ENCODE measurements at regions not wholly inside any gene's neighbourhood (a gene's known extent, or its start where the extent isn't known, plus 50 kb on each side); places are given as distances from the start of the nearest gene placed in this dataset.
"Not testable (repeated sequence)": the region's sequence is repeated elsewhere in the genome, so short reads cannot be mapped to it uniquely, and the experiment has no call there.

DNA sequence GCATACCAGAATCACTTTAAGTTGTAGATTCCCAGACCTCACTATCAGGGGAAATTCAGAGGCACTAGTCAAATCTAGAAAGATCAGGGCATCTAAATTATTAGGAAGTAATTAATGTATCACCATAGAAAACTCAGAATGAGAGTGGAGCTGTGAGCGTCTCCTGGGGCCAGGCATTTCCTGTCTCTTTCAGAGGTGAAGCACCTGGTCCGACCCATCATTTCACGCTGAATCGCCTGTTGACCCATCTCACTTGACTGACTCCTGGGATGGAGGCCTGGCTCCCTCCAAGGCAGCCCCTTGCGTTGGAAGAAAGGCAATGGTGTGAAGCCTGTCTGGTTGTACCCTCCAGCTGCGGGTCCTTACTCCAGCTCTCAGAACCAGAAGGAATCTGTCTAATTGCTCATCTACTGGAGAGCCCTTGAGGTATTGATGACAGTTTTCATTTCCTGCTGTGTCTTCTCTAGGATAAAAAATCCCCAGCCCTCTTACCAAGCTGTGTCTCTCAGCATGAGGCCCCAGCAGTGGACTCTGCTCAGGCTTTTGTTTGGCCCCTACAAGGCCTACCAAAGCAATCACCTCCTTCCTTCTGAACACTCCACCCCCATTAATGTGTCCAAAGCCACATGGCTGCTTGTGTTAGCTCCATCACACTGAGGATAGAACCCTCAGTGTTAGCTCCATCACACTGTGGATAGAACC, 93.2 kb upstream of the SYT13 start:
- WGBS (ENCODE audit: insufficient coverage): 100% methylated on average over 1 of the region's 6 CpGs
- no peaks in the 10 kb centered on the region for H3K9me3 ChIP-seq (ENCODE audit: control insufficient read depth, insufficient read depth, low read length)
- H3K27me3 ChIP-seq (ENCODE audit: control insufficient read depth, insufficient read depth, low read length): no peaks in the 10 kb centered on the region
- no peak for DNase-seq (ENCODE audit: low read depth in 4 of 6, low spot score in 6 of 6)
- peaks cover 11% of the 10 kb centered on the region for H3K4me1 ChIP-seq (ENCODE audit: control insufficient read depth, insufficient read depth, low read length)
- no peaks in the 10 kb centered on the region for H3K36me3 ChIP-seq (ENCODE audit: control insufficient read depth, insufficient read depth, low read length)
- H3K4me3 ChIP-seq (ENCODE audit: low read depth, low read length): no peak overlapping the region
- no peak overlapping the region for H3K27ac ChIP-seq (ENCODE audit: low read depth, low read length)

- H3K27me3 ChIP-seq (ENCODE audit: control insufficient read depth, insufficient read depth, low read length): no peaks in the 10 kb centered on the region
- no peak for DNase-seq (ENCODE audit: low read depth in 4 of 6, low spot score in 6 of 6)
- H3K4me3 ChIP-seq (ENCODE audit: low read depth, low read length): no peak overlapping the region
- no peaks in the 10 kb centered on the region for H3K9me3 ChIP-seq (ENCODE audit: control insufficient read depth, insufficient read depth, low read length)
- no peaks in the 10 kb centered on the region for H3K36me3 ChIP-seq (ENCODE audit: control insufficient read depth, insufficient read depth, low read length)
- peaks cover 5% of the 10 kb centered on the region for H3K4me1 ChIP-seq (ENCODE audit: control insufficient read depth, insufficient read depth, low read length)
- no peak overlapping the region for H3K27ac ChIP-seq (ENCODE audit: low read depth, low read length)
- WGBS (ENCODE audit: insufficient coverage): 92% methylated on average over 6 of the region's 6 CpGs
These were observed 92.4 kb upstream of the SYT13 start for GRCh38 chr11:45378516-45378915.

DNA sequence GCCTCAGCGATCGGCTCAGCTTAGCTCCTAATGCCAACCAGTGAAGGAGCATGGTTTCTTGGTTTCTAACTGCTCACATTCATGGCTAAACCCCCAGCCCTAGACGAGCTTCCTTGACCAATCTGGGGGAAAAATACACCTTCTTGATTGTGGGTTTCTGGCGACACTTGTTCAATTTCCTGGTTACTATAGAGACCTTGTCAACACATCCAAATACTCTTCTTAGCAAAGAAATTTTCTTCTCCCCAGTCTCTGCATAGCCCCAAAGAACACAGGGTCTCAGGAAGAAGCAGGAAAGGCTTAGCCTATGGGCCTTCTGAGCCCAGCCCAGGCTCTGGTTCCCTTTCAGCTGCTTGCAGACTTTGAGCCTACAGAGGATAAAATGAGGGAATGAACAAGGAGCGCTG, 88.5 kb upstream of the SYT13 start:
- H3K36me3 ChIP-seq (ENCODE audit: control insufficient read depth, insufficient read depth, low read length): no peaks in the 10 kb centered on the region
- peaks cover 18% of the 10 kb centered on the region for H3K4me1 ChIP-seq (ENCODE audit: control insufficient read depth, insufficient read depth, low read length)
- no peak overlapping the region for H3K4me3 ChIP-seq (ENCODE audit: low read depth, low read length)
- no peaks in the 10 kb centered on the region for H3K9me3 ChIP-seq (ENCODE audit: control insufficient read depth, insufficient read depth, low read length)
- DNase-seq (ENCODE audit: low read depth in 4 of 6, low spot score in 6 of 6): no peak
- H3K27me3 ChIP-seq (ENCODE audit: control insufficient read depth, insufficient read depth, low read length): no peaks in the 10 kb centered on the region
- no peak overlapping the region for H3K27ac ChIP-seq (ENCODE audit: low read depth, low read length)
- 57% methylated on average over 2 of the region's 5 CpGs for WGBS (ENCODE audit: insufficient coverage)

DNA sequence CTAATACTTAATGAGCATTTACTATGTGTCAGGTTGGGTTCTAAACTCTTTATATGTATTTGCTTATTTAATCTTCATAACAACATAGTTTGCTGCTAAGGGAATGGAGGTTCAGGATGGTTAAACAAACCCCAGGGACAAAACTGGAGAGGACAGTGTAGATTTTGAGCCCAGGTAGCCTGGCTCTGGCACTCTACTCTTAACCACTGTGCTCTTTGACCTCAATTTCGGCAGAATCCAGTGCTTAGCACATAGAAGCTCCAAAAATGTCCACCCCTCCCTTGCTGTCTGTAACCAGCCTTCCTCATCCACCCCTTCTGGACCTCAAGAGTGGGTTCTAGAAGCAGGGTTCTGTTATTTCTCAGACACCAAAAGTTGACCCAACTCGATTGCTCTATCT, 88.0 kb upstream of the SYT13 start:
- H3K36me3 ChIP-seq (ENCODE audit: control insufficient read depth, insufficient read depth, low read length): no peaks in the 10 kb centered on the region
- no peak overlapping the region for H3K4me3 ChIP-seq (ENCODE audit: low read depth, low read length)
- H3K9me3 ChIP-seq (ENCODE audit: control insufficient read depth, insufficient read depth, low read length): no peaks in the 10 kb centered on the region
- 63% methylated on average over 1 of the region's 2 CpGs for WGBS (ENCODE audit: insufficient coverage)
- H3K27me3 ChIP-seq (ENCODE audit: control insufficient read depth, insufficient read depth, low read length): no peaks in the 10 kb centered on the region
- peaks cover 23% of the 10 kb centered on the region for H3K4me1 ChIP-seq (ENCODE audit: control insufficient read depth, insufficient read depth, low read length)
- no peak for DNase-seq (ENCODE audit: low read depth in 4 of 6, low spot score in 6 of 6)
- no peak overlapping the region for H3K27ac ChIP-seq (ENCODE audit: low read depth, low read length)

DNA sequence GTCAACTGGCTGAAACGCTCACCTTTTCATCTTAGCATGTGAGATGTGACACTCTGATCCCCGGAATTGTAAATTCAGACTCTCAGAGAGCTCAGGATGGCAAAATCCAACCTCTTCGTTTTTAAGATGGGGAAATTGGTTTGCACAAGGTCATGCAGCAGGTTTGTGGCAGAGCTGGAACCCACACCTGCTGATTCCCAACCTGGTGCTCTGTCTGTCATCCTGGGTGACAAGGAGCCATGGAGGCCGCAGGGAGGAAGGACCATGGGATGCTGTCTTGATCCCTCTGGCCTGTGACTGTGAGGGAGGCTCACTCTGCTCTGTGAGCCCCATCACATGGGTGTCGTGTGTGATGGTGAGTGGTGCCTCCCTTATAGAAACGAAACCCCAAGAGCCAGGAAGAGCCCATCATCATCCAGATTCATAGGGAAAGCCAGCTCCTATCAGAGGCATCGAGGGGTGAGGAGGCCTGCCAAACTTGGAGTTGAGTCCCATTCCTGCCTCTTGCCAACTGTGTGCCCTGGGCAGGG, 87.4 kb upstream of the SYT13 start:
- Histone ChIP-seq H3K27ac (ENCODE audit: low read depth, low read length) (no peak overlapping the region), H3K27me3 (ENCODE audit: control insufficient read depth, insufficient read depth, low read length) (no peaks in the 10 kb centered on the region), H3K4me1 (ENCODE audit: control insufficient read depth, insufficient read depth, low read length) (peaks cover 28% of the 10 kb centered on the region), H3K9me3 (ENCODE audit: control insufficient read depth, insufficient read depth, low read length) (no peaks in the 10 kb centered on the region), H3K4me3 (ENCODE audit: low read depth, low read length) (no peak overlapping the region), H3K36me3 (ENCODE audit: control insufficient read depth, insufficient read depth, low read length) (no peaks in the 10 kb centered on the region)
- 89% methylated on average over 5 of the region's 7 CpGs for WGBS (ENCODE audit: insufficient coverage)
- no peak for DNase-seq (ENCODE audit: low read depth in 4 of 6, low spot score in 6 of 6)

- WGBS (ENCODE audit: insufficient coverage): 86% methylated on average over 13 of the region's 16 CpGs
- not testable (repeated sequence) for H3K27me3 ChIP-seq (ENCODE audit: control insufficient read depth, insufficient read depth, low read length); H3K4me3 ChIP-seq (ENCODE audit: low read depth, low read length); H3K36me3 ChIP-seq (ENCODE audit: control insufficient read depth, insufficient read depth, low read length); H3K9me3 ChIP-seq (ENCODE audit: control insufficient read depth, insufficient read depth, low read length); H3K27ac ChIP-seq (ENCODE audit: low read depth, low read length); DNase-seq (ENCODE audit: low read depth in 4 of 6, low spot score in 6 of 6)
- H3K4me1 ChIP-seq (ENCODE audit: control insufficient read depth, insufficient read depth, low read length): peaks cover 31% of the 10 kb centered on the region
These were observed 86.3 kb upstream of the SYT13 start for GRCh38 chr11:45372414-45372813.

DNA sequence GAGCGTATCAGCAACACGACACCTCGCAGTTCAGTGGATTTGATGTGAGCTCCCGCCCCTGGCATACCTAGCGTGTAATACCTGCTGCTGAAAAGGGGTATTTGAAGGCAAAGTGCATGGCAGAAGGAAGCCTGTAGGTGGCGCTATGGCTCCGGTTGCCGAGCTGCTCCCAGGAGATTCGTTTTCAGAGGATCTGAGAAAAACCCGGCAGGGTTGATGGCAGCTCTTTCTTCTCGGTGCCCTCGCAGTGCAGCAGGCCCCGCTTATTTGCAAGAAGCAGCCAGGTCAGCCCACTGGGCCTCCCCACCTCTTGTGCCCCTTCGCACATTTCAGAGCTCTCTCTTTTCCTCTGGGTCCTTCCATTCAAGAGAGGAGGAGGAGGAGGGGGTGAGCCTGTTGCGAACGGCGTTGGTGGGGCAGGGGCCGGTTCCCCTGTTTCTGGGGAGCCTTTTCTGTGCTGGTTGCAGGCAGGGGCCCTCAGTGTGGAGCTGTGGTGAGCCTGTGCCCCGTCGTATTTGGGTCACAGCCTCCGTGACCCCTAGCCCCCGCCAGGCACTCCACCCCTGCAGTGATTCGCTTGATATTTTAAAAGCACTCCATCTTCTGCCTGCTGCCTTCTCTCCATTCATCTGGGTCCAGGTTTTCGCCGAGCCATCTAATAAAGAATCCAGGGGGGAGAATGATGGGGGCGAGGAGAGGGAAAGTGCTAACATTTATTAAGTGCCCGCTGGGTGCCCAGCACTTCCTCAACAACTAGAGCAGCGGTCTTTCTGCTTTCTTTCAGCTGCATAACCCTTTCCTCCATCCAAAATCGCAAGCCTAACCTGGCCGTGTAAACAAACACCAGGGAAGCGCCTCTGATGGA, 85.3 kb upstream of the SYT13 start:
- H3K27me3 ChIP-seq (ENCODE audit: control insufficient read depth, insufficient read depth, low read length): no peaks in the 10 kb centered on the region
- peak overlapping the region; percentile 55 for H3K27ac ChIP-seq (ENCODE audit: low read depth, low read length)
- peaks cover 38% of the 10 kb centered on the region for H3K4me1 ChIP-seq (ENCODE audit: control insufficient read depth, insufficient read depth, low read length)
- H3K4me3 ChIP-seq (ENCODE audit: low read depth, low read length): no peak overlapping the region
- H3K36me3 ChIP-seq (ENCODE audit: control insufficient read depth, insufficient read depth, low read length): no peaks in the 10 kb centered on the region
- 4% methylated on average over 16 of the region's 31 CpGs for WGBS (ENCODE audit: insufficient coverage)
- peak; percentile 74 to 97 (median 76) for DNase-seq (ENCODE audit: low read depth in 4 of 6, low spot score in 6 of 6)
- H3K9me3 ChIP-seq (ENCODE audit: control insufficient read depth, insufficient read depth, low read length): no peaks in the 10 kb centered on the region

DNA sequence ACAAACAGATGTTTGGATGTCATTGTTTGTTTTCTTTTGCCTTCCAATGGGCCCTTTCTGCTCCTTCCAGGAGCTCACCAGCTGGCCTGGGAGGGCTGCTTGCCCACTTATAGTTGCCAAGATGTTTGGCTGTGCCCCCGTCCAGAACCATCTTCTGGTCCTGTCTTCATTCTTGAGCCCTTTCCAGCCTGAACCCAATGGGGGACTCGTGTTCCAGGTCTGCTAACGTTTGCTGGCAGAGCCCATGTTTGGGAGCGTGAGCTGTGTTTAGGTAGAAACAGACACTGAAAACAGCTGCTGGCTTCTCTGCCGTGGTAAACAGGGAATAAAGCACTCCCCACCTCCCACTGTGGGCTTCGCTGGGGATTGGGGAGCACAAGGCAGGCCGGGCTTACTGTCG, 83.2 kb upstream of the SYT13 start:
- DNase-seq (ENCODE audit: low read depth in 4 of 6, low spot score in 6 of 6): peak in 2 of 6 donors; percentile 55 to 60
- 16% methylated on average over 2 of the region's 8 CpGs for WGBS (ENCODE audit: insufficient coverage)
- H3K27ac ChIP-seq (ENCODE audit: low read depth, low read length): no peak overlapping the region

DNA sequence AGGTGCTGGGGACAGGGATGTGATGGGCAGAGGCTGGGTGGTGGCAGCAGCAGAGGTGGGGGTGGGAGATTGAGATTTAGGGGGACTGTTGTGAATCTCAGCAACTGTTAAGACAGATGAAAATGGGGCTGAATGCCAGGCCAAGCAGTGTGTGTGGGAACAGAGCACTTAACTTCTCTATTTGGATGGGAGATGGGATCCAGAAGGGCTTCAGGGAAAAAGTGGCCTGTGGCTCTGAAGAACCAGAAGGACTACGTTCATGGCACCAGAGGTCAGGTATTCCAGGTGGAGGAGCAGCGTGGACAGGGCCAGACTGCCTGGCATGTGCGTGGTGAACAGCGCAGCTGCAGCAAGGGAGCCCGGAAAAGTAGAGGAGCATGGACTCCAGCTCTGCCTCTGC, 82.6 kb upstream of the SYT13 start:
- 96% methylated on average over 5 of the region's 5 CpGs for WGBS (ENCODE audit: insufficient coverage)
- no peak for DNase-seq (ENCODE audit: low read depth in 4 of 6, low spot score in 6 of 6)
- peaks cover 48% of the 10 kb centered on the region for H3K4me1 ChIP-seq (ENCODE audit: control insufficient read depth, insufficient read depth, low read length)
- no peak overlapping the region for H3K27ac ChIP-seq (ENCODE audit: low read depth, low read length)
- no peaks in the 10 kb centered on the region for H3K27me3 ChIP-seq (ENCODE audit: control insufficient read depth, insufficient read depth, low read length)
- no peaks in the 10 kb centered on the region for H3K36me3 ChIP-seq (ENCODE audit: control insufficient read depth, insufficient read depth, low read length)
- H3K9me3 ChIP-seq (ENCODE audit: control insufficient read depth, insufficient read depth, low read length): no peaks in the 10 kb centered on the region
- no peak overlapping the region for H3K4me3 ChIP-seq (ENCODE audit: low read depth, low read length)

More for the DNA sequence above, 83.2 kb upstream of the SYT13 start:
- Histone ChIP-seq H3K9me3 (ENCODE audit: control insufficient read depth, insufficient read depth, low read length) (no peaks in the 10 kb centered on the region), H3K4me1 (ENCODE audit: control insufficient read depth, insufficient read depth, low read length) (peaks cover 48% of the 10 kb centered on the region), H3K4me3 (ENCODE audit: low read depth, low read length) (no peak overlapping the region), H3K27me3 (ENCODE audit: control insufficient read depth, insufficient read depth, low read length) (no peaks in the 10 kb centered on the region), H3K36me3 (ENCODE audit: control insufficient read depth, insufficient read depth, low read length) (no peaks in the 10 kb centered on the region)

Data from spinal cord (tissue), 9 donors.